ENCODE measurements at regions not wholly inside any gene's neighbourhood (a gene's known extent, or its start where the extent isn't known, plus 50 kb on each side); places are given as distances from the start of the nearest gene placed in this dataset.

DNA sequence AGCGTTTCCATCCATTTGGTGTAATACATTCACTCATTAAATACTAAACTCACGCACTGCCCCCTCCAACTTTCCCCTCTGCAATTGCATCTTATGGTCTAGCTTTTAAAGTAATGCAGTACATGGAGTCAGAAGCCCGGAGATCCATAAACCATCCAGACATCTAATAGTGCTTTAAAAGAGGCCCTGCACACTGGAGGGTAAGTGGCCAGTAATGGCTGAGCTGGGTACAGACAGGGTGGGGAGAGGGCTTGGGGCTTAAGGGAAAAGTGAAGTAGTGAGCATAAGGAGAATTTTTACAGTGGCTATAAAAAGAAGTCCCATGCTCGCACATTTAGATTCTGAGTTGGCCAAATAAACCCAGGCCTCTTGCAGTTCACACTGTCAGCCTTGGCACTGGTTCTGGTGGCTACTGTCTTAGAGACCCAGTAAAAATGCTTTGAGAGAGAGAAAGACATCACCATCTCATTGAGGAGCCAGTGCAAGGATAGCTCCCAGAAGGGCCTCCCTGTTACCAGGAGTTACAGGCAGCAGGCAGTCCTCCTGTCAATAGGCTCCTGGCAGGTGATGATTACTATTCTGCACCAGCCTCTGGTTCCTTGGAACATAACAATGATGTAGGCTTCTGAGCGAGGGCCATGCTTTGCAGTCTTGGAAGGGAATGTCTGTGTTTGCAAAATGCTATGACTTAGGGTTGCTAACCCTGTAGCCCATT is 112.6 kb upstream of the NEO1 start:
- TF ChIP-seq POLR2A (IDR thresholded peaks at IDR 0.05) (no peak), POLR2AphosphoS5 (IDR thresholded peaks at IDR 0.05) (no peak), CTCF (IDR thresholded peaks at IDR 0.05) (no peak)
- intact Hi-C loops (cut with DNase I): no loop called here
- WGBS: 65% methylated on average over 5 of the region's 5 CpGs
- no peaks in the 10 kb centered on the region for H3K27me3 ChIP-seq (replicated peaks; ENCODE audit: insufficient read depth)
- no peaks in the 10 kb centered on the region for H3K36me3 ChIP-seq
- H3K27ac ChIP-seq: no peak overlapping the region
- H3K9me3 ChIP-seq: no peaks in the 10 kb centered on the region
- DNase-seq (ENCODE audit: low spot score): no peak
- no peak overlapping the region for H3K4me3 ChIP-seq
- H3K4me1 ChIP-seq (replicated peaks): no peaks in the 10 kb centered on the region

DNA sequence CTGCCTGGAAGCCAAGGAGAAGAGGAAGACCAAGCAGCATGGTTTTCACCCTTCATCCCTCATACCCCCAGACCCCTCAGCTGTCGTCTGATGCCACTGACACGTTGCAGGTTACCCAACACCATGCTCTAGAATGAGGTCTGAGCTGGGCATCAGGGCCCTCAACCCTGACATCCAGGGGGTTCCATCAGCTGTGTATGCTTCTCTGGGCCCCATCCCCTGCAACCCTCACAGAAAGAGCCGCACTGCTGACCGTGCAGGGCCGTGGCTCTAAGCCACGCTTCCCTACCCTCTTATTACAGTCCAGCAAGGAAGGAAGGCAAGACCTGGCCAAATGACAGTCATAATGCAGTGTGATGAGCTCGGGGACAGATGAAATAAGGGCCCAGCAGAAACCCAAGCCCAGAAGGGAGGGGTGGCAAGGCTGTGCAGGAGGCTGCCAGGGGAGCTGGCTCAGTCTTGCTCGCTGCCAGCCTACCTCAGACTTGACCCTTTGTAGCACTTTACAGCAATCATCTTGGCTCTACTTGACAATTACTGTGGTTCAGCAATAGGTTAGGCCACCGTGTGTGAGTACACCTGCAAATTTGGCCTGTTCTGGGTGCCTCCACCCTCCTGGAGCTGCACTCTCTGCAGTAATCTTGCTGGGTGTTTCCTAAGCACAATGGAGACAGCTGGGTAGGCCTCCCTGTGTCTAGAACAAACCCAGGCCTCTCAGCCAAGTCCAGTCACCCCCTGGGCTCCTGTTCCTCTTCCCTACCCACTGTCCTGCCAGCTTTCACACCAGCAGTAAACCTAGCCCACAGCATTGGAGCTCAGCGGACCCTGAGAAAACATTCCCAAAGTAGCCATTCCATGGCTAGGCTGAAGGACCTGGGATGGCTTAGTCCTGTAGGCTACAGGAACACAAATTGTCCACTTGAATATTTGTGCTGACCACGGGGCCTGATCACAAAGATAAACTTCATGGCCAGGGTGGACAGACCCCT is 115.3 kb upstream of the NEO1 start:
- Histone ChIP-seq H3K4me3 (no peak overlapping the region), H3K4me1 (replicated peaks) (no peaks in the 10 kb centered on the region), H3K9me3 (no peaks in the 10 kb centered on the region), H3K27ac (no peak overlapping the region), H3K27me3 (replicated peaks; ENCODE audit: insufficient read depth) (no peaks in the 10 kb centered on the region), H3K36me3 (no peaks in the 10 kb centered on the region)
- intact Hi-C loops (cut with DNase I): no loop called here
- WGBS: 85% methylated on average over 11 of the region's 11 CpGs
- DNase-seq (ENCODE audit: low spot score): no peak
- TF ChIP-seq CTCF (IDR thresholded peaks at IDR 0.05): no peak
- TF ChIP-seq POLR2AphosphoS5 (IDR thresholded peaks at IDR 0.05): no peak
- no peak for TF ChIP-seq POLR2A (IDR thresholded peaks at IDR 0.05)

- H3K36me3 ChIP-seq: no peaks in the 10 kb centered on the region
- no peaks in the 10 kb centered on the region for H3K27me3 ChIP-seq (replicated peaks; ENCODE audit: insufficient read depth)
- 93% methylated on average over 4 of the region's 4 CpGs for WGBS
- no peak overlapping the region for H3K4me3 ChIP-seq
- H3K9me3 ChIP-seq: no peaks in the 10 kb centered on the region
- no peaks in the 10 kb centered on the region for H3K4me1 ChIP-seq (replicated peaks)
- intact Hi-C loops (cut with DNase I): no loop called here
- no peak for DNase-seq (ENCODE audit: low spot score)
- no peak overlapping the region for H3K27ac ChIP-seq
- TF ChIP-seq POLR2A (IDR thresholded peaks at IDR 0.05) (no peak), POLR2AphosphoS5 (IDR thresholded peaks at IDR 0.05) (no peak), CTCF (IDR thresholded peaks at IDR 0.05) (no peak)
Observed at GRCh38 chr15:72936237-72936636, 116.0 kb upstream of the NEO1 start.

- no peak for DNase-seq (ENCODE audit: low spot score)
- Histone ChIP-seq H3K36me3 (no peaks in the 10 kb centered on the region), H3K4me1 (replicated peaks) (no peaks in the 10 kb centered on the region), H3K27ac (no peak overlapping the region), H3K4me3 (no peak overlapping the region), H3K9me3 (no peaks in the 10 kb centered on the region), H3K27me3 (replicated peaks; ENCODE audit: insufficient read depth) (no peaks in the 10 kb centered on the region)
- intact Hi-C loops (cut with DNase I): no loop called here
- WGBS: 25% methylated on average over 2 of the region's 2 CpGs
- TF ChIP-seq POLR2A (IDR thresholded peaks at IDR 0.05) (no peak), POLR2AphosphoS5 (IDR thresholded peaks at IDR 0.05) (no peak), CTCF (IDR thresholded peaks at IDR 0.05) (no peak)
Observed at GRCh38 chr15:72935521-72935920, 116.7 kb upstream of the NEO1 start.

All from prostate gland (tissue), 2 donors.